NCI-H2196 treated with DMSO at 0.1 percent for 48 hours (cell line): ENCODE measurements at regions not wholly inside any gene's neighbourhood (a gene's known extent, or its start where the extent isn't known, plus 50 kb on each side); places are given as distances from the start of the nearest gene placed in this dataset.

ENCODE experiments used
- DNase-seq: peaks from one replicate; lab custom pipeline; 2025; ENCODE audit not compliant: unreplicated experiment; lab: John Stamatoyannopoulos, UW

GRCh38 chr11:120061036-120061760, 76.7 kb downstream of the TRIM29 start:
- DNase-seq = no peak

DNA sequence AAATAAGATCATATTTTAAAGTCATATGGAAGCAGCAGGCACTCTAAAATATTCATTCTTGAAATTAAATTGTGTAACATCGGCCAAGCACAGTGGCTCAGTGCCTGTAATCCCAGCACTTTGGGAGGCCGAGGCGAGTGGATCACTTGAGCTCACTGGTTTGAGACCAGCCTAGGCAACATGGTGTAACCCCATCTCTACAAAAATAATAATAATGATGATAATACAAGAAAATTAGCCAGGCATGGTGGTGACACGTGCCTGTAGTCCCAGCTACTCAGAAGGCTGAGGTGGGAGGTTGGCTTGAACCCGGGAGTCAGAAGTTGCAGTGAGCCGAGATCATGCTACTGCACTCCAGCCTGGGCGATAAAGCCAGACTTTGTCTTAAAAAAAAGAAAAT, 77.4 kb downstream of the TRIM29 start:
- DNase-seq = no peak

DNA sequence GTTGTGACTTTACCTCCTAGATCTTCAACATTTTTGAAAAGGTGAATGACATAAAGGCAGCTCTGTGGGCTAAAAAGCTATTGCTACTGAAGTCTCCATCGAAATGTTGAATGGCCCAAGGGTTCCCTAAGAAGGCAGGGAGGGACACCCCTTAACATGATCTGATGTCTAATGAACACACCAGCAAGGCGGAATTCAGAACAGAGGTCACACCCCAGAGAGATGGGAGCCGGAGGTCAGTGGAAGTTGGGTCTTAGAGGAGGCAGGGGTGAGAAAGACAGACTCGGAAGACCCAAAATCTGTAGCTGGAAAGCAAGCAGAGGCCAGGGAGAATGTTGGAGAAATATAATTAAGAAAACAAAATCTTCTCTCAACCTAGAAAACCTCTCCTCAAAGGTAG, 79.0 kb downstream of the TRIM29 start:
- DNase-seq = no peak

- no peak for DNase-seq
Measured at GRCh38 chr11:120057595-120058581, 80.0 kb downstream of the TRIM29 start.

DNA sequence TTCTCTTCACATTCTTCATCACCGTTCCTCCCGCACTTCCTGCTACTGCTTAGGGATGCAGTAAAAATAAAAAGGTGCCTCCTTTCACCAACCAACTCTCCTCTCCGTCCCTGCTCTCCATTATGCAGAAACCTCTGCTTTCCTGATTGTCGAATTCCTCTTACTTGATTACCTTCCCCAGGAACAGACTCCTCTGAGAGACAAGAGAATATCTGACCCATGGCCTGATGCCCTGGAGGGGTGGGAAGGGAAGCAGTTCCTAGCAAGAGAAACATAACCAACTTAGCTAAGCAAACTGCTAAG, 80.9 kb downstream of the TRIM29 start:
- no peak for DNase-seq

- no peak for DNase-seq
Measured at GRCh38 chr11:120056301-120057027, 81.4 kb downstream of the TRIM29 start.

GRCh38 chr11:120055646-120056045, 82.3 kb downstream of the TRIM29 start:
- DNase-seq = no peak

GRCh38 chr11:120054753-120055045, 83.2 kb downstream of the TRIM29 start:
- no peak for DNase-seq

DNA sequence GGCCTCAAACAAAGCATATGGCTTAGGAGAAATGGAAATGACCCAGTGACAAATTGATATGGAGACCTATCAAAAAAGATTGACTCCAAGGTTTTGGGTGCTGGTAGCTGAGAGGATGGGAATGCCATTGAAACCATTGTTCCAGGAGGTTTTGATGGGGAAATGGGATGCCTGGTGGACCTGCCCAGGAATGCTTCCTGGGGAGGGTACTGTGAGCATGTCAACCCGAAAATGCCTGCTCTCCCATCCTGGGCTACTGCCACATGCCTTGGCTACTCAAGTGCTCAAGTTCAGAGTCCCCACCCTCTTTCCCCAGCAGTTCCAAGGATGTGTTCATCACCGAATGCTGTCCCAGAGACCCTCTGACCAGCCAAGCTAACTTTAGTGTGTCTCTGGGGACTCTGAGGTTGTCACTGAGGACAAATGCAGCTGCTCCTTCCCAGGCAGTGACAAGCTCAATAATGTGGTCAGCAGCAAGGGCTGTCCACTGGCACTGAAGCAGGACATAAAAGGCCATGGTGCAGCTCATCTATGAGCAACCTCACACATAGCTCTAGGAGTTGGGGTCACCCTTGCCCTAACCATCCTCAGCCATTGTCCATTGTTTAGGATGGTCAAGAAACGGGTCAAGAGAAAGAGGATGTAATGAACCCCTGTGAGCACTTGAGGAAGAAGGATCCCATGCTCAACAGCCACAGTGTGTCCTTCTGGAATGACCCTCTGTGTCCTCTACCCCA, 83.7 kb downstream of the TRIM29 start:
- no peak for DNase-seq

GRCh38 chr11:120052196-120052775, 85.6 kb downstream of the TRIM29 start:
- DNase-seq = no peak

DNA sequence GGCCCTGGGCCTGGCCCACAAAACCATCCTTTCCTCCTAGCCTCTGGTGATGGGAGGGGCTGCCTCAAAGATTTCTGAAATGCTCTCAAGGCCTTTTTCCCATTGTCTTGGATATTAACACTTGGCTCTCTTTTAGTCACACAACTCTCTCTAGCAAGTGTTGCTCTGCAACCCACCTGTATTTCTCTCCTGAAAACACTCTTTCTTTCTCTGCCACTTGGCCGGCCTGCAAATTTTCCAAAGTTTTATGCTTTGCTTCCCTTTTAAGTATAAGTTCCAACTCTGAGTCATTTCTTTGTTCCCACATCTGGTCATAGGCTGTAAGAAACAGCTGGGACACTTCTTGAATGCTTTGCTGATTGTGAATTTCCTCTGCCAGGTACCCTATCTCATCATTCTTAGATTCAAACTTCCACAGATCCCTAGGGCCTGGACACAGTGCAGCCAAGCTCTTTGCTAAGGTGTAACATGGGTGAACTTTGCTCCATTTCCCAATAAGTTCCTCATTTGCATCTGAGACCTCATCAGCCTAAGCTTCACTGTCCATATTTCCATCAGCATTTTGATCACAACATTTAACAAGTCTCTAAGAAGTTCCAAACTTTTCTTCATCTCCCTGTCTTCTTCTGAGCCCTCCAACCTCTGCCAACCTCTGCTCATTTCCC, 93.8 kb downstream of the TRIM29 start:
- DNase-seq = no peak

GRCh38 chr11:120043328-120043945, 94.5 kb downstream of the TRIM29 start:
- DNase-seq = no peak

DNA sequence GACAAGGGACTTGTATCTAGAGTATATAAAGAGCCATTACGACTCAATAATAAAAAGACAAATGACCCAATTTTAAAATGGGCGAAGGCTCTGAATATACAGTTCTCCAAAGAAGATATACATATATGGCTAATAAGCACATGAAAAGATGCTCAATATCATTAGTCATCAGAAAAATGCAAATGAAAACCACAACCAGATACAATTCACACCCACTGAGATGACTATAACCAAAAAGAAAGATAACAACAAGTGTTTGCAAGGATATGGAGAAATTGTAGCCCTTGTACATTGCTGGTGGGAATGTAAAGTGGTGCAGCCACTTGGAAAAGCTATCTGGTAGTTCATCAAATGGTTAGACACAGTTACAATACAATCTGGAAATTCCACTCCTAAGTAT, 96.3 kb downstream of the TRIM29 start:
- DNase-seq = no peak

DNA sequence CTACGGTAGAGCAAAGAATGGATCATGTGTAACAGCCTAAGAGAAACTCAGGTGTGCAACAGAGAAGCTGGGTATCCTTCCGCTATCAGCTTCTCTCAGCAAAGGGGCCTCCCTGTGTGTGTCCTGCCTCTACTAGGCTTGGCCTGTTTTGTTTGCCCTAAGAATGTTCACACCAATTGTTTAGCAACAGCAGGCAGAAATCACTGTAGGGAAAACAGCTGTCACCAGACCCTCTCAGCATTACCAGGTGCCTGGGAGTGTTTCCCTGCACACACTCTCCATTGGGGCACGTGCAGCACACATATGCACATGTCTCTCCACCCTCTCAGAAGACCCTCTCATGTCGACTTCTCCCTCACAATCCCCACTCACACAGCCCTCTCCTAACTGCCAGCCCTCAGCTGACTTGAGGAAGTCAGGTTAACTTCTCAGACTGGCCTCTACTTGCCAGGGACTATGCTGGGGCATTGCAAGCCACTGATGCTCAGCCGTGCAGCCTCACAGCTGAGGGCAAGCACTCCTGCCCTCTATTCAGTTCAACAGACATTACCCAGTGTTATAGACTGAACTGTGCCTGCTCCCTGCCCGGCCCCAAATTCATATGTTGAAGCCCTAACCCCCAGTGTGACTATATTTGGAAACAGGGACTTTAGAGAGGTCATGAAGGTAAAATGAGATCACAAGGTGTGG, 97.6 kb downstream of the TRIM29 start:
- no peak for DNase-seq

DNA sequence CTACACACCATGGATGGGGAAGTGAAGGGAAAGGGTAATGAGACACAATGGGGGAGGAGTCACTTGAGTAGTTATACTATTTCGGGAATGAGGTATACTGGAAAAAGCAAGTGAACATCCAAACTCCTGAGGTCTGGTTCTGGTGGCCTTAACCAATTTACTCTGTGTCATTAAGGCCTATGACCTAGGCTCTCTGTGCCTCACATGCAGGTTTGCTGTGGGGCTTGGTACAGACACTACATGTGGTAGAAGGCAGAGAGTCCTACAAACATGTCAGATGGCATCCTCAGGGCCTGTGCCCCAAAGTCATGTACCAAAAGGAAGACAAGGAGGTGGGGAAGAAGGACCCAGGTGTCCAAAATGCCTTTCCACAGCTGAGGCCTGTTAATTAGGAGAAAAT, 98.9 kb downstream of the TRIM29 start:
- DNase-seq = no peak

GRCh38 chr11:120037111-120037510, 100.8 kb downstream of the TRIM29 start:
- no peak for DNase-seq

DNA sequence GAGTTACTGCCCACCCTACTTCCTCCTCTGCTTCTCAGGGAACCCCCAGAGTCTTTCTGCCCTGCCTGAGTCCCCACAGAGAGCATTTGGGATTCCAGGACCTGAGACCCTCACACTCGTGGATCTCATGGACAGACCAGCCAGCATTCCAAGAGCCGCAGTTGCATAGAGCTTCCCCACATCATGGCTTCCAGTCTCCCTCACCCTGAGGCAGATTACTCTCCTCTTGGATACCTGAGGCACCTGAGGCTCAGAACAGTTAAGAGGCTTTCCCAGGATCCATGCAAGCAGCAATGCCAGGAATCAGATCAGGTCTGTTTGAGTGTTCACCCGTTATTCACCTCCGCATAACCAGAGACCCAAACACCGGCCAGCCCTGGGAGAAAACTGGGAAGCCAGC, 102.2 kb downstream of the TRIM29 start:
- DNase-seq = no peak

DNA sequence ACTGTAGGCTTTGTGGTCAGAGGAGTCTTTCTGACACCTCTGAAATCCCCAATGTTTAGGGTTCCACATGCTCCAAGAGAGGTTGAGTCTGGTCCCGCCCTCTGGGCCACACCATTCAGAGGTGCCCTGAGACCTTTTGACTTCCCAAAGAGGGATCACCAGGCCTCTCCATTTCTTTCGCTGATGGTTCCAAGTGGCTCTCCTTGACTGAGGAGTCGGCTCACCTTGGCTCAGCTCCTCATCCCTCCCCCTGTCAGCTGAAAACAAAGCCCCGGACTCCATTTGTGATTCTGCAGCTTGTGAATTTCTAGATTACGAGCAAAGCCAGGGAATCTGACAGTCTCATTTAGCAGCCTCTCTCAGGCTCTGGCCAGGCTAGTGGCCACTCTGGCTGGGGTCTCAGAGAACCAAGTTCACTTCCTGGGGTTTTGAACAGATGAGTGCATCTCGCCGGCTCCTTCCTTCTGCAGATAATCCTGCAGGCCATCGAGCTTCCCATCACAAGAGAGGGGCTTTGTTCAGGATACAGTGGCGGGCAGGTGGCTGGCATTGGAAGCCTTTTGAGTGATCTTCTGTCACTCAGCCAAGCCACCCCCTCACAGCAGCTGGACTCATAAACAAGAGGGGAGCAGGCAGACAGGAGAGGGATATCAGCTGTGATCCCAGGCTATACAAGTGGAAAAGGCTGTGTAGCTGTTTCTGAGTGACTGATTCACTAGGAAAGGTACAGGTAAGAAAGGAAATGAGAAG, 102.9 kb downstream of the TRIM29 start:
- DNase-seq = no peak
